HG03565 (cell line): ENCODE measurements at regions not wholly inside any gene's neighbourhood (a gene's known extent, or its start where the extent isn't known, plus 50 kb on each side); places are given as distances from the start of the nearest gene placed in this dataset.
A peak's percentile ranks its signal among the peaks of the same experiment; 100 is the strongest.

Experiments used
- ATAC-seq: cut with Tn5 transposase; IDR thresholded peaks from one replicate; pipeline ENCODE4 v1.9.1; 2021; ENCODE audit warnings: mild to moderate bottlenecking, moderate library complexity; ENCODE audit not compliant: unreplicated experiment

GRCh38 chr18:32621034-32621433, 150.4 kb upstream of the GAREM1 start:
- no peak for ATAC-seq

GRCh38 chr18:32618546-32618945, 147.9 kb upstream of the GAREM1 start:
- no peak for ATAC-seq

- ATAC-seq: no peak
Measured at GRCh38 chr18:32613821-32614220, 143.1 kb upstream of the GAREM1 start.

- ATAC-seq: no peak
Measured at GRCh38 chr18:32612651-32613050, 142.0 kb upstream of the GAREM1 start.

GRCh38 chr18:32610176-32610575, 139.5 kb upstream of the GAREM1 start:
- ATAC-seq: no peak

- ATAC-seq: no peak
Measured at GRCh38 chr18:32607816-32608215, 137.1 kb upstream of the GAREM1 start.

GRCh38 chr18:32598144-32598543, 127.5 kb upstream of the GAREM1 start:
- ATAC-seq: peak; percentile 85

- no peak for ATAC-seq
Measured at GRCh38 chr18:32596501-32596900, 125.8 kb upstream of the GAREM1 start.

GRCh38 chr18:32595832-32596231, 125.2 kb upstream of the GAREM1 start:
- no peak for ATAC-seq

GRCh38 chr18:32588191-32588590, 117.5 kb upstream of the GAREM1 start:
- no peak for ATAC-seq

GRCh38 chr18:32583431-32583830, 112.7 kb upstream of the GAREM1 start:
- no peak for ATAC-seq

GRCh38 chr18:32582455-32582854, 111.8 kb upstream of the GAREM1 start:
- no peak for ATAC-seq

- ATAC-seq: no peak
Measured at GRCh38 chr18:32577561-32577960, 106.9 kb upstream of the GAREM1 start.

- ATAC-seq: no peak
Measured at GRCh38 chr18:32576296-32576916, 105.7 kb upstream of the GAREM1 start.

- ATAC-seq: no peak
Measured at GRCh38 chr18:32566960-32567359, 96.3 kb upstream of the GAREM1 start.

- ATAC-seq: no peak
Measured at GRCh38 chr18:32553640-32554365, 83.1 kb upstream of the GAREM1 start.

GRCh38 chr18:32553174-32553573, 82.5 kb upstream of the GAREM1 start:
- no peak for ATAC-seq

GRCh38 chr18:32552421-32553030, 81.8 kb upstream of the GAREM1 start:
- peak; percentile 81 for ATAC-seq

- ATAC-seq: no peak
Measured at GRCh38 chr18:32550963-32551362, 80.3 kb upstream of the GAREM1 start.

GRCh38 chr18:32549248-32550110, 78.8 kb upstream of the GAREM1 start:
- peak; percentile 73 for ATAC-seq

- no peak for ATAC-seq
Measured at GRCh38 chr18:32548688-32549087, 78.0 kb upstream of the GAREM1 start.
